Left ventricle myocardium superior (tissue), 1 donor: ENCODE measurements at regions not wholly inside any gene's neighbourhood (a gene's known extent, or its start where the extent isn't known, plus 50 kb on each side); places are given as distances from the start of the nearest gene placed in this dataset.

ENCODE experiments used
- ATAC-seq: fragments of 200-7000 bp; cut with Tn5 transposase; one replicate; pipeline ENCODE4 v1.9.1; 2020; ENCODE audit warnings: mild to moderate bottlenecking, moderate library complexity
- DNase-seq: peaks from one replicate; pipeline ENCODE4 v3.0.0-alpha.2; 2020
- intact Hi-C: fragments of 100-400 bp; cut with micrococcal nuclease; formaldehyde crosslinking; loops from one replicate; pipeline ENCODE4 v1.11.0; 2022
- donor health status: DM: no; HTN: yes; CAD: no; lungs with severe emphysema.

DNA sequence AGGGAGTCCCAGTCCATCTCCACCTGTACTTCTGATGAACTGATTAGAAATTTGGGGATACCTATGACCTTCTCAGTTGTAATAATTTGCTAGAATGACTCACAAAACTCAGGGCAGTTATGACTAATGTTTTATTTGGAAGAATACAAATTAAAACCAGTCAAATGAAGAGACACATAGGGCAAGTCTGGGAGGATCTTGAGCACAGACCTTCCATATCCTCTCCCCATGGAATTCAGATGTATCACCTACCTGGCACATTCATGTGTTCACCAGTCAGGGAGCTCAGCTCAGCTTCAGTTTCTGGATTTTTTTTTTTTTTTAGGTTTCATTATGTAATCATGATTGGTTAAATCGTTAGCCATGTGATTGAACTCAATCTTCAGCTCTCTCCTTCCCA lies 247.7 kb downstream of the VGLL3 start:
- intact Hi-C loops, result no loop called here
- no peak for ATAC-seq
- no peak for DNase-seq

DNA sequence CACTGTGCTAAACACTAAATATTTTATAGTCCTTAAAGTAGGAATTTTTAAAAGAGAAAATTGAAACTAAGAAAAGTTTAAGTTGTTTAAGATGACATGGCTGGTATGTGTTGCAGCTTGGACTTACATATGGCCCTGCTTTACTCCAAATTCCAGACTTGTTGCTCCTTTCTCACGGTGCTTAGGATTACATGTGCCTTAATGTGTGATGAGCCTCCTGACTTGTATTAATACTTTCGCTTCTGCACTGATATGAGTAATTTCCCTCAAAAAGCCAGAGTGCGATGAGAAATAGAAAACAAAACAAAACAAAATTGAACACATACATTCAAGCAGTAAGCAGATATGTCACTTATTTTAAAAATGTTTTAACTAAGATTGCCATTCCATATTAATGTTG lies 250.2 kb downstream of the VGLL3 start:
- intact Hi-C loops, result no loop called here
- ATAC-seq (no peak), DNase-seq (no peak)

DNA sequence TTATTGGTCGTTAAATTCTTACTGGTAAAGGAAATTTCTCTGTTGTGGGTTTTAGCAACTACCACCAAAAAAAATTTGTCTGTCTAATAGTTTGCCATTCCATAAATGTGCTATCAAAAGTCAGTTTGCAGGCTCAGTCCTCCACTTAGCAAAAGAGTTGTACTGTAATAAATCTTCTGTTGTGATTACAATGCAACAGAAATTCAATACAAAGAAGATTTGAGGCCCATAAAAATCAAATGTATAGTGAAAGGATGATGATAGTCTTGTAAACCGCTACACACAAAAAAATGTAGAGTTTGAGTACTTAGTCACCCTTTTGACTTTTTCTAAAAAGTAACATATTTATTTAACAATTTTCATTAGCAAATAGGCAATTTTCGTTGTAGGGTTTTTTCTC lies 251.7 kb downstream of the VGLL3 start:
- no peak for DNase-seq
- no peak for ATAC-seq
- intact Hi-C loops, result no loop called here

DNA sequence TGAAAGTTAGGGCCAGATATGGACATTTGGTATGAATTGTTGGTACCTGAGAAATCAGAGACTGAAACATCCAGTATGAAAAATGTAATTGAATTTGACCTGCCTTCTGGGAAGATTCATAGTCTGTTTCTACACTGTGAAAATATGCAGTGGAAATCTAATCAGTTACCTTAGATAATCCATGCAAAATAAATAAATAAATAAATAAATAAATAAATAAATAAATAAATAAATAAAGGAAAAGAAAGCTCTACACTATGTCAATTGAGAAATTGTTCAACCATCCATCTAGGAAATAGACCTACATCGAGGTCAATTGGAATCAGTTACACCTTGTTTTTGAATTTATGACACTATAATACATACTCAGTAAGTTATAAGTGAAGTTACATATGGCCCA lies 252.3 kb downstream of the VGLL3 start:
- intact Hi-C loops, result no loop called here
- no peak for DNase-seq
- no peak for ATAC-seq

DNA sequence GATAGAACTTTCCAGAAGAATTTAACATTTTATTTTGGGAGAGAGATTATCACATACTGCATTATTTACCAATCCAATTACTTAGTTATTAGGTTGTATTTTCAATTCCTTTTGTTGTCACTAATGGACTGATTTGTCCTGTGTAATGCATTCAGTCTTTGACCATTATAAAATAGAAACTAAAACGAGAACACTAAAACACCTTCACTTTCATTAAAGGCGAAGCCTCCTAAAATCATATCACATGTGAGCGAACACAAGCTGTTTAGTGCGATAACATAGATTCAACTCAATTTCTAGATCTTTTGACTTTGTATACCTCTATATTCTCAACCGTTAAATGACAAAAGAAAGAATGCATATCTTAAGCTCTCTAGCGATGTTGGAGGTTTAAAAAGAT lies 253.4 kb downstream of the VGLL3 start:
- DNase-seq (no peak), ATAC-seq (no peak)
- intact Hi-C loops, result no loop called here

DNA sequence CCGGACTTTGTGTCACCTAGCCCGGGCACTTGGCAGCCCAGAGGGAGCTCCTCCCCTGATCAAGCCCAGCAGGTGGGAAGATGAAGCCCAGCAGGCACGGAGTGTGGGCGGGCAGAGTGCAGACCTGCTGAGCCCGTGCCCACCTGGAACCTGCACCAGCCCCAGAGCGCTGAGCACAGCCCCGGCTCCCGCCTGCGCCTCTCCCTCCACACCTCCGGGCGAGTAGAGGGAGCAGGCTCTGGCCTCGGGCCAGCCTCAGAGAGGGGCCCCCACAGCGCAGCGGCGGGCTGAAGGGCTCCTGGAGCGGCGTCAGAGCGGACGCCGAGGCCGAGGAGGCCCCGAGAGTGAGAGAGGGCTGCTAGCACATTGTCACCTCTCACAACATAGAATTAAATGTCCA lies 257.7 kb downstream of the VGLL3 start:
- no peak for DNase-seq
- ATAC-seq, result no peak
- intact Hi-C loops, result no loop called here

DNA sequence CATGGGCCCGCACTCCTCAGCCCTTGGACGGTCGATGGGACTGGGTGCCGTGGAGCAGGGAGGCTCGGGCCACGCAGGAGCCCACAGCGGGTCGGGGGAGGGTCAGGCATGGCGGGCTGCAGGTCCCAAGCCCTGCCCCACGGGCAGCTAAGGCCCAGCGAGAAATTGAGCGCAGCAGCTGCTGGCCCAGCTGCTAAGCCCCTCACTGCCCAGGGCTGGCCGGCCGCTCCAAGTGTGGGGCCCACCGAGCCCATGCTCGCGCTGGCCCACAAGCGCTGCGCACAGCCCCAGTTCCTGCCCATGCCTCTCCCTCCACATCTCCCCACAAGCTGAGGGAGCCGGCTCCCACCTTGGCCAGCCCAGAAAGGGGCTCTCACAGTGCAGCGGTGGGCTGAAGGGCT lies 259.4 kb downstream of the VGLL3 start:
- no peak for DNase-seq
- ATAC-seq, result no peak
- intact Hi-C loops, result no loop called here

DNA sequence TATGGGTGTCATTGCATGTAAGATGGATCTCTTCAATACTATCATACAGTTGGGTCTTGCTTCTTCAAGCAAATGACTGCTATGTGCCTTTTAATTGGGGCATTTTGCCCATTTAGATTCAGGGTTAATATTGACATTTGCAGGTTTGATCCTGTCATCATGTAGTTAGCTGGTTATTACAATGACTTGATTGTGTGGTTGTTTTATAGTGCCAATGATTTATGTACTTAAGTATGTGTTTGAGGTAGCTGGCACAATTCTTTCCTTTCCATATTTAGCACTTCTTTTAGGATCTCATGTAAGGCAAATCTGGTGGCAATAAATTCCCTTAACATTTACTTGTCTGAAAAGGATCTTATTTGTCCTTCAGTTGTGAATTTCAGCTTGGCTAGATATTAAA lies 267.5 kb downstream of the VGLL3 start:
- no peak for ATAC-seq
- intact Hi-C loops, result no loop called here
- no peak for DNase-seq

DNA sequence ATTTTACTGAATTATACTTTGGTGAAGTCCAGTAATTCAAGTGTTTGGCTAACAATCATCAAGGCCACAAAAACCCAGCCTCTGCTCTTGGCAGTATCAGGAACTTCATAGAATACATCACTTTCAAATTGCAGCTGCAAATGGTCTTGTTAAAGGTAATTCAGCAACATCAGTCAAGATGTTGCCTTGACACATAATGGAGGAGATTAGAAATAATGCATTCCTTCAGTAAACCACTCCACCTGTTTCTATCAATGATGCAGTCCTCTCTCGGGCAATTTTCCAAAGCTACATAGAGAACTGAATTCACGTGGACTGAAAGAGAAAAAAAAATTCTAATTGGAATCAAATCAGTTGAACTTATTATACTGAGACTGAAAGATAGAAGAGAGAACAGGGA lies 279.3 kb downstream of the VGLL3 start:
- intact Hi-C loops, result no loop called here
- ATAC-seq (no peak), DNase-seq (no peak)

DNA sequence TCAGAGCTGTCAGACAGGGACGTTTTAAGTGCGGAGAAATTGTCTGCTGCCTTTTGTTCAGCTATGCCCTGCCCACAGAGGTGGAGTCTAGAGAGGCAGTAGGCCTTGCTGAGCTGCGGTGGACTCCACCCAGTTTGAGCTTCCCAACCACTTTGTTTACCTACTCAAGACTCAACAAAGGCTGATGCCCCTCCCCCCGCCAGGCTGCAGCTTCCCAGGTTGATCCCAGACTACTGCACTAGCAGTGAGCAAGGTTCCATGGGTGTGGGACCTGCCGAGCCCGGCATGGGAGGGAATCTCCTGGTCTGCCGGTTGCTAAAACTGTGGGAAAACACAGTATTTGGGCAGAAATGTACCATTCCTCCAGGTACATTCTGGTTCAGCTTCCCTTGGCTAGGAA lies 282.1 kb downstream of the VGLL3 start:
- DNase-seq, result no peak

DNA sequence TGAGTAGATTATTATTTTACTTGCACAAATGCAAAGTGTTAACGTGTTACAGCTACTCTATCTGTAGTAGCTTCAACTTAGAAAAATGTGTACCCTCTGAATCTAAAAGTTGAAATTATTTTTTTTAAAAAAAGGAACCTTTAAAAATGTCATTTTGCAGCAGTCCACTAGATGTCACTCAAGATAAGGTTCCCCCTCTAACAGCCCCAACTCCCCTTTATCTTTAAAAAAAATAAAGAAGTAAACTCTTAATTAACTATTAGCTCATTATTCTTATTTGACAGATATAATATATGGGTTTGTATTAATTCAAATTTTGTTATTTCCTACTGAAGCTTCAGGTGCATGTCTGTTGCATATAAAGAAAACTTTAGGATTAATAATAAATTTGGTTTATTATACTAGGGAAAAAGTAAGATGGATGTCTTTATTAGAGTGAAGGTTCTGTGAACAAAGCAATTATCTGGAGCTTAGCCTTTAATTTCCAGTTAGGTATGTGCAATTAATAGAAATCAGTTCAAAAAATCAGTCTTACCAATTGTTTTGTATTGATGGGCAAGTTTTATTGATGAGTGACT lies 288.5 kb downstream of the VGLL3 start:
- ATAC-seq (no peak), DNase-seq (no peak)
- intact Hi-C loops, result no loop called here

More for the DNA sequence above, 282.1 kb downstream of the VGLL3 start:
- intact Hi-C loops, result no loop called here
- ATAC-seq, result no peak

DNA sequence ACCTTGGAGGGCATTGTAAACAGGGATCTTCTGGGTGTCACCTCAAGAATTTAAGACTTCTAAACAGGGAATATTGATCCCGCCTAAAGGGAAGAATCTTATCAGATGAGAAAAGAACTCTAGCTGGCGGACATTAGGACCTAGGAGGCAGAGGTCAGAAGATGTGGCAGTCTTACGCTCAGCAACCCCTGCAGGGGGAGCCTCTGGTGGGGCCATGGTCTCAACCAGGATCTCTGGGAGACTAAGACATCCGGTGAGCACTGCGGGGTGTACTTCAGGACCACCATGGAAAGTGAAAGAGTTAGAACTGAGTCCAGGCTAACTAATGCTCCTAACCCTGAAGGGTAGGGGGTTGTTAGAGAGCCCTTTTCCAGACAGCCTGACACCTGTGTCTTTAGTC lies 295.2 kb downstream of the VGLL3 start:
- no peak for ATAC-seq
- intact Hi-C loops, result no loop called here
- no peak for DNase-seq

DNA sequence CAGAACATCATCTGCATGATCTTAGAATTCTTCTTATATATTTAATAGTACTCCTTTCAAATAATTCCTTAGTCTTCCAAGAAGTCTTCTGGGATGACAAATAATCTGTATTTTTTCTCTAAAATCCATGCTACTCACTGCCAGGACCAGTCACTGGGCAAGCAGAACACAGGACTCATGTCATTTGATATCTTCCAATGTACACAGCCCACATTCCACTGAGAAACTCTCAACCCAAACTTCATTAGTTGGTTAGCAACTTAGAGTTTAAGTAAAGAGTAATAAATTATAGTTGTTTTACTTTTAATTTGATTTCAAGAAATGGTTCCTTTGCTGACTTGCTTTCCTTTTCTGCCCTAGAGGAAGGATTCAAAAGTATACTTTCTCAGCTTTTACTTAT lies 317.0 kb downstream of the VGLL3 start:
- intact Hi-C loops, result no loop called here
- DNase-seq (no peak), ATAC-seq (no peak)

DNA sequence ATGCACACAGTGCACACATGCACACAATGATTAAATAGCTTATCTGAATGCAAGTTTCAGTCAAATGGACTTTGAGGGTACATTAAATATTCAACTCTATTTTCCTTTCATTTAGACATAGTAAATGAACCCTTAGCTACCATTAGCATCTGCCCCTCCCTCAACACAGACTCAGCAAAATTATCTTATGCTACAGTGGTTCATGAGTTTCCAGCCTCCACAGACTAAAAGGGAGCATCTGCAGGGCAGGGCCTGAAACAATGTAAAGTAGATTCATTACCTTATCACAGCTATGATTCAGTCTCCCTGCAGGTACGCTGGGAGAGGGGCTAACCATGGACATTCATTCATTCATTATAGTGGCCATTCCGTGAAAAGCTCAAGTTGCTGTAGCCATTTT lies 329.1 kb downstream of the VGLL3 start:
- DNase-seq, result no peak
- ATAC-seq, result no peak
- intact Hi-C loops, result no loop called here

DNA sequence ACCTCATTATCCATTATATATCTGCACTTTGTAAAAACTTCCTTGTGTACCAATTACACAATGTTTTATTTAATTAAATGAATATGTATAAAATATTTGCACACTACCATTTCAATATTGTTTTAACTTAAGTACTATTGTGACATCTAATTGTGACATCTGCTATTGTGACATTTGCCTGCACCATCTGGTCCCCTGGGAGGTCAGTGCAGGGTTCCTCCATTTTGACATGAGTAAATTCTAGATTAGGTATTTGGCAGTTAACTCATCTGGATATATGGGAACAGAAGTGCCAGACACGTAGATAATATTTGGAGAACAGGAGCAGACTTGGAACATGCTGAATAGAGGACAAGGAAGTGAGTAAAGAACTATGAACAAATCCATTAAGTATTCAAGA lies 332.1 kb downstream of the VGLL3 start:
- ATAC-seq, result no peak
- intact Hi-C loops, result no loop called here
- DNase-seq, result no peak

DNA sequence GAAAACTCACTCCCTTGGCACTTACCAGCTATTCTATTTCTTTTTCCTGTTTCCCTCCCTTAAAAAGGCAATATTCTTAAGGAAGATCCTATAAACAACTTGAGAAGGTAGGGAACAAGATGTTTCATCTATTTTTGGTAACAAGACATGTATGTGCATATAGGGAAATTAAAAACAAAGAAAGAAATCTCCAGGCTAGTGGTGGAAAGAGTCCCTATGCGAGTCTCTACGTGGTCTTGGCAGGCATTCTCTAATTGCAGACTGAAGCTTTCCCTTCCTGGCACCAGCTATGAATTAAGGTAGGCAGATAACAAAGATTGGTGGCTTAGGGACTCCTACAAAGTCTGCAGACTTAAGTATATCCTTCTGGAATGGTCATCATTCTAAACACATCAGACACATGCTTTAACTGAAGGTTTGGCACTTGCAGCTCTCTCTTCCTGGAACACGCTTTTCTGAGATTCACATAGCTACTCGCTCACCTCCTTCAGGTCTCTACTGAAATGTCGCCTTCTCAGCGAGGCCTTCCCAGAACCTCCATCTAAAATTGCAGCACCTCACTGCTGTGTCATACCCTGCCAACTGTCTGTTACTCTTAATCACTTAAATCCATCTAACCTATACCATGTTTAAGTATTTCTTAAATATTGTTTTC lies 336.0 kb downstream of the VGLL3 start:
- DNase-seq (no peak), ATAC-seq (no peak)
- intact Hi-C loops, result no loop called here

DNA sequence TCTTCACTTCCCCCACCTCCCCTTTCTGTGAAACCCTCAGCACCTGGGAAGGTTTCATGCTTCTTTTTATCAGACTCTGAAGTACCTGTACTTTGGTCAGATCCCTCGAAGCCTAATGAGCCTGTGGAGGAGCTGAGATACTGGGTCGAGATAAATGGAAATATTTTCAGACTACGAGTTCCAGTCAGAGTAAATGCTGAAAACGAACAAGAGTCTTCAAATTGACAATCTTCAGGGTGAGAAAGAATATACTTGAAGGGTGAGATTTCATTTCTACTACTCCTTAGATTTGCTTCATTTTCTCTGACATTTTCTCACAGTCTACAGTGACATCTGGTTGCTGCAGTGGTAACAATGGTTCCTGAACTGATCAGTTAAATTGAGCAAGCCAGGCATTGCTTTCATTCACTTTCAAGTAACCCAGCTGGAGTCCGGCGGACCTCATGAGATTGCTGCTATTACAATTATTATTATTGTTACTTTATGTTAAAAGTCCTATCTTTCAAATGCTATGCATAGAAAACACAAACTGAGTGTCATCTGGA lies 337.2 kb downstream of the VGLL3 start:
- intact Hi-C loops, result no loop called here
- no peak for DNase-seq
- ATAC-seq, result no peak

DNA sequence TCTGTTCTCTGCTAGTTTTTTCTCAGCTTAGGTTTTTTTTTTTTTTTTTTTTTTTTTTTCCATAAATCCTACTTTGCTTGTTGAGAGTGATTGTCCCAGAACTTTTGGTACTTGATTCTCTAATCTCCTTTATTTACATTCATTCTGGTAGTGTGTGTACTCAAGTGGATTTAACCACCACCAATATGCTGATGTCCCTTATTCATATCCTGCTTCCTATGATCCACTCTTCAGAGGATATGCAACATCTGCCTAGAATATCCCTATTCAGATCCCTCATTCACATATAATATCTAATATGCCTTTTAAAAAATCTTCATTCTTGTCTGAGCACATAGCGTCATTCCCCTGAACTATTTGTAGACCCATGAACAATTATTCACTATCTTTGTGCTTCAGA lies 342.9 kb downstream of the VGLL3 start:
- ATAC-seq, result no peak
- DNase-seq, result no peak
- intact Hi-C loops, result no loop called here

DNA sequence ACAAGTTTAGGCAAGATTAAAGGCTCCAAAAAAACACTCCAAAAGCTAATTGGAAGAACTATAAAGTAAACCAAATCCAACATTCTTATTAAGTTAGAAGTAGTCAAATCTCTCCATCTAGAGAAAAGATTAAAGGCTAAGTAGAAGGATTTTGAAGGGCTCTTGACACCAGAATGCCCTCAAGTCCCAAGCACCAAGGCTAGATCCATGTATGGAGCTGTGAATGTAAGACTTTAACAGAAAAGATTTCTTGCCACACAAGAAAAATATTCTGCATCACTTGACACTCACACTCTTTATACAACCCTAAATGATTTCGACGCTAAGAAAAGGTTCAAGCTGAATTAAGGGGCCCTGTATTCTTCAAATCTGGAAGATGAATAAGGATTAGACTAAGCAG lies 345.2 kb downstream of the VGLL3 start:
- DNase-seq (no peak), ATAC-seq (no peak)

DNA sequence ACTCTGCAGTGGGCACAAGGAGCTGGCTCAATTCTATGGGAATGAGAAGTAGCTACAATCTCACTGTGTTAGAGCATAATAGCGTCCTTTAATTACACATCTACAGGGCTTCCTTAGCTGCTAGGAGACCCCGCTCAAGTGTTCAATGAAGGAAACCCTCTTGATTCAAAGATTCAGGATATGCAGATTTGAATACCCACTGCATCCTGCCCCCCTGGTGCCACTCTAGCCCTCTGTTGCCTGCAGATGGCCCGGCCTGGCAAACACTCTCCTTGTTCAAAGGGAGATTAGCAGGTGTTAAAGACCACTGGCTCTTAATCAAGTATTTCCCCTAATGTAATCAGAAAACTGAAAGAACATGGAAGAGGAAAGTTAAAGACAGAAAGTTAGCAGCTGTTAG lies 356.6 kb downstream of the VGLL3 start:
- ATAC-seq (no peak), DNase-seq (no peak)
- intact Hi-C loops, result no loop called here

More for the DNA sequence above, 345.2 kb downstream of the VGLL3 start:
- intact Hi-C loops, result no loop called here

DNA sequence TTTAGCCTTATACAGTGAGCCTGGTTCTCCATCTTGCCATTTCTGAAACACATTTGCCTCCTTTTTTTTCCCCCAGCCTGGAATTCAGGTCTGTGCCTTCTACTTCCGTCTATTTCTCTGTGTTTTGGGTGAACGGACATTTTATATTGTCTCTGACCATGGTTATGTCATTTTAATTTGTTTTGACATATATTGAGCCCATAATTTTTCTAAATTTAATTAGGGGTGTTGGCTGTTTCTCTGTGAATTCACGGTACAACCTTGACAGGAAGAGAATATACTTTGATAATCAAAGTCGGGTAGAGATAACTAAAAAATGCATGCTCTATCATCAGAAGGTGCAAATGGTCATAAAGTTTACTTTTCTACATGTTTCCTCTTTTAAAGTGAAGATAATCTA lies 361.4 kb downstream of the VGLL3 start:
- ATAC-seq (no peak), DNase-seq (no peak)
- intact Hi-C loops, result no loop called here
